ENCODE measurements at regions not wholly inside any gene's neighbourhood (a gene's known extent, or its start where the extent isn't known, plus 50 kb on each side); places are given as distances from the start of the nearest gene placed in this dataset.
"Not testable (repeated sequence)": the region's sequence is repeated elsewhere in the genome, so short reads cannot be mapped to it uniquely, and the experiment has no call there.

DNA sequence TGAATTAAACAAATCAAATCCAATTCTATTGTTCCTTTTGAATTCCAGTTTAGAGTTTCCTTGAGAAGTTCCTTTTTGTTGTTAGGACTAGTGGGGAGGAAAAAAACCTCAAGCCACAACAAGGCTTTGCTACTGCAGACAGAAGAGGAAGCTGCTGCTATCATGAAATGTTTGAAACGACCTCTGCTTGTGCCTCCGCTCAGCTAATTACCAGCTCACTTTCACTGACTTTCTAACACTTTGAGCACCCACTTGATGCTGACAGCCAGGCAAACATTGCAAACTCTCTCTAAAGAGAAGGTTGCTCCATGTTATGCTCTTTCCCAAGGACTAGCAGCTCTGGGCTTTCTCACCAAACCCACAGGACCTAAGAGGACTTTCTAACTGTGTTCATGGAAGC lies 203.9 kb upstream of the PROX1 start:
- Histone ChIP-seq H3K4me3 (no peak overlapping the region), H3K4me1 (no peaks in the 10 kb centered on the region), H3K9me3 (no peaks in the 10 kb centered on the region), H3K36me3 (no peaks in the 10 kb centered on the region), H3K27ac (no peak overlapping the region), H3K27me3 (no peaks in the 10 kb centered on the region)
- DNase-seq (ENCODE audit: low spot score in 2 of 2), result no peak
- TF ChIP-seq POLR2AphosphoS5 (IDR thresholded peaks at IDR 0.05) (no peak), POLR2A (IDR thresholded peaks at IDR 0.05) (no peak), EP300 (IDR thresholded peaks at IDR 0.05) (no peak)
- TF ChIP-seq, protein P1, sequence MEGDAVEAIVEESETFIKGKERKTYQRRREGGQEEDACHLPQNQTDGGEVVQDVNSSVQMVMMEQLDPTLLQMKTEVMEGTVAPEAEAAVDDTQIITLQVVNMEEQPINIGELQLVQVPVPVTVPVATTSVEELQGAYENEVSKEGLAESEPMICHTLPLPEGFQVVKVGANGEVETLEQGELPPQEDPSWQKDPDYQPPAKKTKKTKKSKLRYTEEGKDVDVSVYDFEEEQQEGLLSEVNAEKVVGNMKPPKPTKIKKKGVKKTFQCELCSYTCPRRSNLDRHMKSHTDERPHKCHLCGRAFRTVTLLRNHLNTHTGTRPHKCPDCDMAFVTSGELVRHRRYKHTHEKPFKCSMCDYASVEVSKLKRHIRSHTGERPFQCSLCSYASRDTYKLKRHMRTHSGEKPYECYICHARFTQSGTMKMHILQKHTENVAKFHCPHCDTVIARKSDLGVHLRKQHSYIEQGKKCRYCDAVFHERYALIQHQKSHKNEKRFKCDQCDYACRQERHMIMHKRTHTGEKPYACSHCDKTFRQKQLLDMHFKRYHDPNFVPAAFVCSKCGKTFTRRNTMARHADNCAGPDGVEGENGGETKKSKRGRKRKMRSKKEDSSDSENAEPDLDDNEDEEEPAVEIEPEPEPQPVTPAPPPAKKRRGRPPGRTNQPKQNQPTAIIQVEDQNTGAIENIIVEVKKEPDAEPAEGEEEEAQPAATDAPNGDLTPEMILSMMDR (IDR thresholded peaks at IDR 0.05), result no peak
- 36% methylated on average over 2 of the region's 2 CpGs for WGBS

DNA sequence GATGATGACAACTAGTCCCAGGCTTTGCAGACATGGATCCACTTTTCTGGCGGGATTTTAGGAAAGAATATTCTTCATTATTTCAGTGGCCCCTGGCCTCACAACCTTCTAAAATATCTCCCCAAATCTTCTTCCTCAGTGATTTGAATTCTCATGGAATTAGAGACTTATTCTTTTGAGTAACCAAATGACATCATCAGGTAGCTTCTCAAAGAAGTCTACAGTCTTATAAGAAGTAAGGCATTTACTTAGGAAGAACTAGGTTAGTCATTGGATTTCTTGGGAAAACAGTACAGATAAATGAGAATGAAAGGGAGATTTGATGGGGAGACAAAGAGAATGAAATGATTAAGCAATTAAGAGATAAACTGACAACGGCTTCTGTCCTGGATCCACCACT lies 201.1 kb upstream of the PROX1 start:
- H3K27me3 ChIP-seq, result no peaks in the 10 kb centered on the region
- WGBS, result 90% methylated on average over 2 of the region's 2 CpGs
- H3K36me3 ChIP-seq, result no peaks in the 10 kb centered on the region
- H3K4me1 ChIP-seq, result no peaks in the 10 kb centered on the region
- no peak for DNase-seq (ENCODE audit: low spot score in 2 of 2)
- TF ChIP-seq POLR2AphosphoS5 (IDR thresholded peaks at IDR 0.05) (no peak), POLR2A (IDR thresholded peaks at IDR 0.05) (no peak), EP300 (IDR thresholded peaks at IDR 0.05) (no peak)
- TF ChIP-seq, protein P1 (IDR thresholded peaks at IDR 0.05), result no peak
- no peak overlapping the region for H3K4me3 ChIP-seq
- H3K27ac ChIP-seq, result no peak overlapping the region
- H3K9me3 ChIP-seq, result no peaks in the 10 kb centered on the region

DNA sequence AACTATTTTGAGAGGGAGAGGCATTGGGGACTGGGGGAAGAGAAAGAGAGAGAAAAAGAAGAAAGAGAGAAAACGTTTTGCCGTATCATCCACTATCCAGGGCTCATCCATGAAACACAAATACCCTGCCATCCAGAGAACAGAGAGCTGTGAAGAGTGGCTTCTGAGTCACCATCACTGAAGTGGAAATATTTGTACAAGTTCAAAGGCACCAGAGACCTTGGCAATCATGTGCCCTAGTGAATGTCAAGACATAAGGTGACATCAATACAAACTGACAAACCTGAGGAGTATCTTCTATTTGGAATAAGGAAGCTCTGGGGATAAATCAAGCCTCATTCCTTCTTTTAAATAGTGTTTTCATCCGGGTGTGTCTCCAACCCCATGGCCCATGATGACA lies 197.2 kb upstream of the PROX1 start:
- H3K4me3 ChIP-seq, result no peak overlapping the region
- no peaks in the 10 kb centered on the region for H3K9me3 ChIP-seq
- no peaks in the 10 kb centered on the region for H3K36me3 ChIP-seq
- no peaks in the 10 kb centered on the region for H3K4me1 ChIP-seq
- no peak overlapping the region for H3K27ac ChIP-seq
- no peak for DNase-seq (ENCODE audit: low spot score in 2 of 2)
- H3K27me3 ChIP-seq, result no peaks in the 10 kb centered on the region
- WGBS, result 68% methylated on average over 3 of the region's 3 CpGs
- TF ChIP-seq POLR2AphosphoS5 (IDR thresholded peaks at IDR 0.05) (no peak), EP300 (IDR thresholded peaks at IDR 0.05) (no peak), POLR2A (IDR thresholded peaks at IDR 0.05) (no peak)
- TF ChIP-seq, protein P1 (IDR thresholded peaks at IDR 0.05), result no peak

DNA sequence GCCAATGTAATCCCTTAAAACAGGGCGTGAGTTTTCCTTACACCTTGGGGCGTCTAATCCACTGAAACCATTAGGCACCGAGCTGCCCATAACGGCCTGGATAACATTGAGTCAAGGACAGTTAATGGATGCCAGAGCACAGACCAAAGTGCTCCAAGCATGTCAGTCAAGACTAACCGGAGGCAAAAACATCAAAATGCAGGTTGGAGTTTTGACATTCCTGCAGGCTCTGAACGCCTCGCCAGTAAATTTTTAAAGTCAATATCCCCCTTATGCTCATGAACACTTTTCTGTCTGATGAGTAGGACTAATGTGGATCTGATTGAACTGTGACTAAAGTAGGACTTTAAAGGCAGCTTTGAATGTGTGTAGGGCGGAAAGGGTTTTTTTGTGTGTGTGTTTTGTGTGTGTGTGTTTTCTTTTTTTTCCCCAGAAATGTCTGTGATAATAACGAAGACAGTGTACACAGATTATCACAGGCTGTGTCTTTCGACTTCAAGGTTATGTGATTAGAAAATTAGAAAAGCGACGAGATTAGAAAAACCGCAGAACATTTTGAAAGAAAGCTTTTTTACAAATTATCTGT lies 194.2 kb upstream of the PROX1 start:
- no peaks in the 10 kb centered on the region for H3K4me1 ChIP-seq
- peaks cover 5% of the 10 kb centered on the region for H3K27me3 ChIP-seq
- no peak for DNase-seq (ENCODE audit: low spot score in 2 of 2)
- no peaks in the 10 kb centered on the region for H3K36me3 ChIP-seq
- H3K27ac ChIP-seq, result no peak overlapping the region
- H3K9me3 ChIP-seq, result no peaks in the 10 kb centered on the region
- WGBS, result 71% methylated on average over 13 of the region's 13 CpGs
- H3K4me3 ChIP-seq, result no peak overlapping the region
- TF ChIP-seq EP300 (IDR thresholded peaks at IDR 0.05) (no peak), POLR2A (IDR thresholded peaks at IDR 0.05) (no peak)

DNA sequence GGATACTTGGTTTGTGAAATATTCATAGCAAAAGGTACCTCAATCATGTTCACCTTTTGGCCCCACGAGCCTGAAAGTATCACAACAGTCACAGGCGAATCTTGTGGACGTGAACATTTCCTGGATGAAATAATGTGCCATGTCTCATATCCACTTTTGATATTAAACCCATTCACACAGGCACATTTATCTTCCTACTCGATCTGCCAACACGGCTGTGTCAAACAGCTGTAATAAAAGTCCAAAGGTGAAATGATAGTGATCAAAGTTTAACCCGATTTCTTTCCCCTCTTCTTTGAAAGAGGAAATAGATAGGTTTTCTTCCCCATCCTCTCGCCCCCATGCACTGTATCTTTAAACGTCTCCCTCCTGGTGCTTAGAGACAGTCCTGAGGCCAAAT lies 191.2 kb upstream of the PROX1 start:
- H3K36me3 ChIP-seq, result no peaks in the 10 kb centered on the region
- H3K27me3 ChIP-seq, result peaks cover 5% of the 10 kb centered on the region
- H3K9me3 ChIP-seq, result no peaks in the 10 kb centered on the region
- H3K4me3 ChIP-seq, result no peak overlapping the region
- TF ChIP-seq POLR2A (IDR thresholded peaks at IDR 0.05) (no peak), POLR2AphosphoS5 (IDR thresholded peaks at IDR 0.05) (no peak), EP300 (IDR thresholded peaks at IDR 0.05) (no peak)
- TF ChIP-seq, protein P1 (IDR thresholded peaks at IDR 0.05), result no peak
- WGBS, result 67% methylated on average over 8 of the region's 8 CpGs
- H3K27ac ChIP-seq, result no peak overlapping the region
- DNase-seq (ENCODE audit: low spot score in 2 of 2), result no peak
- H3K4me1 ChIP-seq, result no peaks in the 10 kb centered on the region

DNA sequence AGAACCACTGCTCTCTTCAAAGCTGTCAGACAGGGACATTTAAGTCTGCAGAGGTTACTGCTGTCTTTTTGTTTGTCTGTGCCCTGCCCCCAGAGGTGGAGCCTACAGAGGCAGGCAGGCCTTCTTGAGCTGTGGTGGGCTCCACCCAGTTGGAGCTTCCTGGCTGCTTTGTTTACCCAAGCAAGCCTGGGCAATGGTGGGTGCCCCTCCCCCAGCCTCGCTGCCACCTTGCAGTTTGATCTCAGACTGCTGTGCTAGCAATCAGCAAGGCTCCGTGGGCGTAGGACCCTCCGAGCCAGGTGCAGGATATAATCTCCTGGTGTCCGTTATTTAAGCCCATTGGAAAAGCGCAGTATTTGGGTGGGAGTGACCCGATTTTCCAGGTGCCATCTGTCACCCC lies 179.5 kb upstream of the PROX1 start:
- not testable (repeated sequence) for H3K4me3 ChIP-seq; DNase-seq (ENCODE audit: low spot score in 2 of 2); H3K36me3 ChIP-seq; H3K9me3 ChIP-seq; H3K27ac ChIP-seq; H3K27me3 ChIP-seq; H3K4me1 ChIP-seq
- 92% methylated on average over 7 of the region's 7 CpGs for WGBS
